Stimulated activated CD8-positive, alpha-beta memory T cell treated with anti-CD3 and anti-CD28 coated beads, Interleukin-4, amount 100 ng/mL, for 1 hour (primary cell): ENCODE measurements at regions not wholly inside any gene's neighbourhood (a gene's known extent, or its start where the extent isn't known, plus 50 kb on each side); places are given as distances from the start of the nearest gene placed in this dataset.

ENCODE experiments used
- DNase-seq, 2 donors: peaks; one replicate each; pipeline ENCODE4 v3.0.0-alpha.2; 2020; ENCODE audit warnings: low read depth in 2 of 2, low spot score in 1 of 2

- DNase-seq, result no peak
Measured at GRCh38 chr2:16303761-16304160, 361.9 kb downstream of the CYRIA start.

- no peak for DNase-seq
Measured at GRCh38 chr2:16303273-16303577, 362.4 kb downstream of the CYRIA start.

GRCh38 chr2:16302431-16303272 is 362.3 kb downstream of the MYCN start:
- DNase-seq, result no peak

- no peak for DNase-seq
Measured at GRCh38 chr2:16301961-16302360, 361.6 kb downstream of the MYCN start.

- no peak for DNase-seq
Measured at GRCh38 chr2:16298866-16299265, 358.5 kb downstream of the MYCN start.

GRCh38 chr2:16296331-16297250 is 356.2 kb downstream of the MYCN start:
- DNase-seq, result no peak

- DNase-seq, result no peak
Measured at GRCh38 chr2:16296038-16296290, 355.6 kb downstream of the MYCN start.

GRCh38 chr2:16294791-16295190 is 354.4 kb downstream of the MYCN start:
- no peak for DNase-seq

- DNase-seq, result no peak
Measured at GRCh38 chr2:16293871-16294270, 353.5 kb downstream of the MYCN start.

GRCh38 chr2:16293398-16293797 is 353.0 kb downstream of the MYCN start:
- DNase-seq, result no peak

GRCh38 chr2:16291731-16292550 is 351.6 kb downstream of the MYCN start:
- no peak for DNase-seq

- no peak for DNase-seq
Measured at GRCh38 chr2:16291226-16291625, 350.9 kb downstream of the MYCN start.

- no peak for DNase-seq
Measured at GRCh38 chr2:16290311-16291020, 350.1 kb downstream of the MYCN start.

- DNase-seq, result no peak
Measured at GRCh38 chr2:16288371-16289112, 348.2 kb downstream of the MYCN start.

- no peak for DNase-seq
Measured at GRCh38 chr2:16287831-16288230, 347.5 kb downstream of the MYCN start.

GRCh38 chr2:16287281-16287680 is 346.9 kb downstream of the MYCN start:
- no peak for DNase-seq

- no peak for DNase-seq
Measured at GRCh38 chr2:16285813-16286510, 345.6 kb downstream of the MYCN start.

- DNase-seq, result no peak
Measured at GRCh38 chr2:16284941-16285625, 344.7 kb downstream of the MYCN start.
